ENCODE measurements at regions not wholly inside any gene's neighbourhood (a gene's known extent, or its start where the extent isn't known, plus 50 kb on each side); places are given as distances from the start of the nearest gene placed in this dataset.

GRCh38 chr6:81694855-81695254, 57.6 kb downstream of the TENT5A start:
- Histone ChIP-seq H3K4me1 (ENCODE audit: insufficient read depth, low read length) (peaks cover 20% of the 10 kb centered on the region), H3K4me3 (ENCODE audit: low read length) (no peak overlapping the region), H3K9ac (ENCODE audit: low read depth, low read length) (no peak overlapping the region), H3K27ac (ENCODE audit: low read depth, low read length) (no peak overlapping the region), H3K36me3 (ENCODE audit: insufficient read depth, low read length) (no peaks in the 10 kb centered on the region), H3K9me3 (ENCODE audit: insufficient read depth, low read depth, low read length) (no peaks in the 10 kb centered on the region), H3K27me3 (ENCODE audit: insufficient read depth, low read length) (no peaks in the 10 kb centered on the region)
- WGBS: no CpG with 5 or more reads among the region's 1 CpG

GRCh38 chr6:81694207-81694606, 58.3 kb downstream of the TENT5A start:
- Histone ChIP-seq H3K27ac (ENCODE audit: low read depth, low read length) (no peak overlapping the region), H3K9me3 (ENCODE audit: insufficient read depth, low read depth, low read length) (no peaks in the 10 kb centered on the region), H3K4me1 (ENCODE audit: insufficient read depth, low read length) (peaks cover 20% of the 10 kb centered on the region), H3K36me3 (ENCODE audit: insufficient read depth, low read length) (no peaks in the 10 kb centered on the region), H3K27me3 (ENCODE audit: insufficient read depth, low read length) (no peaks in the 10 kb centered on the region), H3K4me3 (ENCODE audit: low read length) (no peak overlapping the region), H3K9ac (ENCODE audit: low read depth, low read length) (no peak overlapping the region)
- 91% methylated on average over 1 of the region's 2 CpGs for WGBS

- Histone ChIP-seq H3K9ac (ENCODE audit: low read depth, low read length) (no peak overlapping the region), H3K9me3 (ENCODE audit: insufficient read depth, low read depth, low read length) (no peaks in the 10 kb centered on the region), H3K27ac (ENCODE audit: low read depth, low read length) (no peak overlapping the region), H3K4me3 (ENCODE audit: low read length) (no peak overlapping the region), H3K4me1 (ENCODE audit: insufficient read depth, low read length) (peaks cover 20% of the 10 kb centered on the region), H3K36me3 (ENCODE audit: insufficient read depth, low read length) (no peaks in the 10 kb centered on the region), H3K27me3 (ENCODE audit: insufficient read depth, low read length) (no peaks in the 10 kb centered on the region)
- 94% methylated on average over 4 of the region's 4 CpGs for WGBS
These were observed 59.2 kb downstream of the TENT5A start for GRCh38 chr6:81693266-81693665.

GRCh38 chr6:81690073-81690472, 62.4 kb downstream of the TENT5A start:
- H3K27ac ChIP-seq (ENCODE audit: low read depth, low read length): no peak overlapping the region
- H3K4me1 ChIP-seq (ENCODE audit: insufficient read depth, low read length): no peaks in the 10 kb centered on the region
- no peaks in the 10 kb centered on the region for H3K27me3 ChIP-seq (ENCODE audit: insufficient read depth, low read length)
- no peaks in the 10 kb centered on the region for H3K36me3 ChIP-seq (ENCODE audit: insufficient read depth, low read length)
- H3K9ac ChIP-seq (ENCODE audit: low read depth, low read length): no peak overlapping the region
- no peaks in the 10 kb centered on the region for H3K9me3 ChIP-seq (ENCODE audit: insufficient read depth, low read depth, low read length)
- no peak overlapping the region for H3K4me3 ChIP-seq (ENCODE audit: low read length)
- 86% methylated on average over 1 of the region's 1 CpG for WGBS

GRCh38 chr6:81689580-81689979, 62.9 kb downstream of the TENT5A start:
- no peaks in the 10 kb centered on the region for H3K9me3 ChIP-seq (ENCODE audit: insufficient read depth, low read depth, low read length)
- WGBS: 82% methylated on average over 1 of the region's 3 CpGs
- H3K36me3 ChIP-seq (ENCODE audit: insufficient read depth, low read length): no peaks in the 10 kb centered on the region
- no peaks in the 10 kb centered on the region for H3K4me1 ChIP-seq (ENCODE audit: insufficient read depth, low read length)
- no peaks in the 10 kb centered on the region for H3K27me3 ChIP-seq (ENCODE audit: insufficient read depth, low read length)
- no peak overlapping the region for H3K4me3 ChIP-seq (ENCODE audit: low read length)
- no peak overlapping the region for H3K9ac ChIP-seq (ENCODE audit: low read depth, low read length)
- no peak overlapping the region for H3K27ac ChIP-seq (ENCODE audit: low read depth, low read length)

GRCh38 chr6:81683912-81684311, 68.6 kb downstream of the TENT5A start:
- no peak overlapping the region for H3K27ac ChIP-seq (ENCODE audit: low read depth, low read length)
- no peaks in the 10 kb centered on the region for H3K27me3 ChIP-seq (ENCODE audit: insufficient read depth, low read length)
- H3K4me1 ChIP-seq (ENCODE audit: insufficient read depth, low read length): no peaks in the 10 kb centered on the region
- no peaks in the 10 kb centered on the region for H3K36me3 ChIP-seq (ENCODE audit: insufficient read depth, low read length)
- H3K4me3 ChIP-seq (ENCODE audit: low read length): no peak overlapping the region
- no peak overlapping the region for H3K9ac ChIP-seq (ENCODE audit: low read depth, low read length)
- no peaks in the 10 kb centered on the region for H3K9me3 ChIP-seq (ENCODE audit: insufficient read depth, low read depth, low read length)
- WGBS: 86% methylated on average over 4 of the region's 5 CpGs

GRCh38 chr6:81682858-81683620, 69.4 kb downstream of the TENT5A start:
- Histone ChIP-seq H3K27me3 (ENCODE audit: insufficient read depth, low read length) (no peaks in the 10 kb centered on the region), H3K4me3 (ENCODE audit: low read length) (no peak overlapping the region), H3K36me3 (ENCODE audit: insufficient read depth, low read length) (no peaks in the 10 kb centered on the region), H3K4me1 (ENCODE audit: insufficient read depth, low read length) (no peaks in the 10 kb centered on the region), H3K9me3 (ENCODE audit: insufficient read depth, low read depth, low read length) (no peaks in the 10 kb centered on the region), H3K27ac (ENCODE audit: low read depth, low read length) (no peak overlapping the region), H3K9ac (ENCODE audit: low read depth, low read length) (no peak overlapping the region)
- 92% methylated on average over 3 of the region's 5 CpGs for WGBS

GRCh38 chr6:81682235-81682795, 70.2 kb downstream of the TENT5A start:
- Histone ChIP-seq H3K36me3 (ENCODE audit: insufficient read depth, low read length) (no peaks in the 10 kb centered on the region), H3K9ac (ENCODE audit: low read depth, low read length) (no peak overlapping the region), H3K4me1 (ENCODE audit: insufficient read depth, low read length) (no peaks in the 10 kb centered on the region), H3K27me3 (ENCODE audit: insufficient read depth, low read length) (no peaks in the 10 kb centered on the region), H3K9me3 (ENCODE audit: insufficient read depth, low read depth, low read length) (no peaks in the 10 kb centered on the region), H3K4me3 (ENCODE audit: low read length) (no peak overlapping the region), H3K27ac (ENCODE audit: low read depth, low read length) (no peak overlapping the region)

GRCh38 chr6:81669445-81669844, 83.0 kb downstream of the TENT5A start:
- Histone ChIP-seq H3K9me3 (ENCODE audit: insufficient read depth, low read depth, low read length) (no peaks in the 10 kb centered on the region), H3K4me3 (ENCODE audit: low read length) (no peak overlapping the region)
- 90% methylated on average over 2 of the region's 2 CpGs for WGBS

GRCh38 chr6:81668615-81669047, 83.8 kb downstream of the TENT5A start:
- H3K36me3 ChIP-seq (ENCODE audit: insufficient read depth, low read length): no peaks in the 10 kb centered on the region
- no peak overlapping the region for H3K4me3 ChIP-seq (ENCODE audit: low read length)
- WGBS: 94% methylated on average over 1 of the region's 1 CpG
- H3K4me1 ChIP-seq (ENCODE audit: insufficient read depth, low read length): no peaks in the 10 kb centered on the region
- no peaks in the 10 kb centered on the region for H3K9me3 ChIP-seq (ENCODE audit: insufficient read depth, low read depth, low read length)
- H3K9ac ChIP-seq (ENCODE audit: low read depth, low read length): no peak overlapping the region
- no peak overlapping the region for H3K27ac ChIP-seq (ENCODE audit: low read depth, low read length)
- no peaks in the 10 kb centered on the region for H3K27me3 ChIP-seq (ENCODE audit: insufficient read depth, low read length)

More at GRCh38 chr6:81669445-81669844, 83.0 kb downstream of the TENT5A start:
- Histone ChIP-seq H3K9ac (ENCODE audit: low read depth, low read length) (no peak overlapping the region), H3K4me1 (ENCODE audit: insufficient read depth, low read length) (no peaks in the 10 kb centered on the region), H3K27me3 (ENCODE audit: insufficient read depth, low read length) (no peaks in the 10 kb centered on the region), H3K27ac (ENCODE audit: low read depth, low read length) (no peak overlapping the region), H3K36me3 (ENCODE audit: insufficient read depth, low read length) (no peaks in the 10 kb centered on the region)

- H3K9ac ChIP-seq (ENCODE audit: low read depth, low read length): no peak overlapping the region
- H3K36me3 ChIP-seq (ENCODE audit: insufficient read depth, low read length): no peaks in the 10 kb centered on the region
- H3K27me3 ChIP-seq (ENCODE audit: insufficient read depth, low read length): no peaks in the 10 kb centered on the region
- H3K27ac ChIP-seq (ENCODE audit: low read depth, low read length): no peak overlapping the region
- WGBS: 91% methylated on average over 1 of the region's 1 CpG
- no peak overlapping the region for H3K4me3 ChIP-seq (ENCODE audit: low read length)
- no peaks in the 10 kb centered on the region for H3K9me3 ChIP-seq (ENCODE audit: insufficient read depth, low read depth, low read length)
- H3K4me1 ChIP-seq (ENCODE audit: insufficient read depth, low read length): no peaks in the 10 kb centered on the region
These were observed 86.0 kb downstream of the TENT5A start for GRCh38 chr6:81666481-81666880.
